ENCODE measurements at regions not wholly inside any gene's neighbourhood (a gene's known extent, or its start where the extent isn't known, plus 50 kb on each side); places are given as distances from the start of the nearest gene placed in this dataset.

DNA sequence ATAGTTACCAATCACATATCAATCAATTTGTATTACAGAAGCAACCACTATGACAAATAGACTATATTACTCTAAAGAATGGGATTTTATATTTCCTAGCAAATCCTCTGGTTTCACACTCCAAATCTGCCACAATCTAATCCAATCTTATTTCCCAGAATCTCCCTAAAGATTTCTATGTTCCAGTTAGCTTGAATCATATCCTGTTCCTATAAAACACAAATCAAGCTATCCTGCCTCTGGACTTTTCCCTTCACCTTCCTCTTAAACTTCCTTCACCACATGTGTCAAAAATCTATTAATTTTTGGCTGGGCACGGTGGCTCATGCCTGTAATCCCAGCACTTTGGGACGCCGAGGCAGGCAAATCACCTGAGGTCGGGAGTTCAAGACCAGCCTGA lies 50.0 kb downstream of the PIK3C2A start:
- no peak for ATAC-seq
- Histone ChIP-seq H3K36me3 (no peaks in the 10 kb centered on the region), H3K4me1 (peaks cover 0 to 59% (median 0%) of the 10 kb centered on the region in 3 donors), H3K9me3 (no peaks in the 10 kb centered on the region), H3K27ac (no peak overlapping the region), H3K27me3 (no peaks in the 10 kb centered on the region), H3K4me3 (no peak overlapping the region)
- 72 to 83% methylated on average over 1 to 2 of the region's 4 CpGs for WGBS, 2 donors (ENCODE audit: low coverage in 1 of 2)
- TF ChIP-seq EP300 (IDR thresholded peaks at IDR 0.05) (no peak), POLR2AphosphoS5 (IDR thresholded peaks at IDR 0.05) (no peak)
- TF ChIP-seq, protein P1, sequence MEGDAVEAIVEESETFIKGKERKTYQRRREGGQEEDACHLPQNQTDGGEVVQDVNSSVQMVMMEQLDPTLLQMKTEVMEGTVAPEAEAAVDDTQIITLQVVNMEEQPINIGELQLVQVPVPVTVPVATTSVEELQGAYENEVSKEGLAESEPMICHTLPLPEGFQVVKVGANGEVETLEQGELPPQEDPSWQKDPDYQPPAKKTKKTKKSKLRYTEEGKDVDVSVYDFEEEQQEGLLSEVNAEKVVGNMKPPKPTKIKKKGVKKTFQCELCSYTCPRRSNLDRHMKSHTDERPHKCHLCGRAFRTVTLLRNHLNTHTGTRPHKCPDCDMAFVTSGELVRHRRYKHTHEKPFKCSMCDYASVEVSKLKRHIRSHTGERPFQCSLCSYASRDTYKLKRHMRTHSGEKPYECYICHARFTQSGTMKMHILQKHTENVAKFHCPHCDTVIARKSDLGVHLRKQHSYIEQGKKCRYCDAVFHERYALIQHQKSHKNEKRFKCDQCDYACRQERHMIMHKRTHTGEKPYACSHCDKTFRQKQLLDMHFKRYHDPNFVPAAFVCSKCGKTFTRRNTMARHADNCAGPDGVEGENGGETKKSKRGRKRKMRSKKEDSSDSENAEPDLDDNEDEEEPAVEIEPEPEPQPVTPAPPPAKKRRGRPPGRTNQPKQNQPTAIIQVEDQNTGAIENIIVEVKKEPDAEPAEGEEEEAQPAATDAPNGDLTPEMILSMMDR (IDR thresholded peaks at IDR 0.05): no peak

GRCh38 chr11:17156283-17156682 lies 51.5 kb downstream of the PIK3C2A start:
- Histone ChIP-seq H3K36me3 (no peaks in the 10 kb centered on the region), H3K27ac (no peak overlapping the region), H3K9me3 (no peaks in the 10 kb centered on the region), H3K4me3 (no peak overlapping the region), H3K27me3 (no peaks in the 10 kb centered on the region), H3K4me1 (peaks cover 0 to 50% (median 3%) of the 10 kb centered on the region in 3 donors)
- WGBS, 2 donors (ENCODE audit: low coverage in 1 of 2): 100% methylated on average over 1 to 2 of the region's 2 CpGs
- TF ChIP-seq POLR2AphosphoS5 (IDR thresholded peaks at IDR 0.05) (no peak), EP300 (IDR thresholded peaks at IDR 0.05) (no peak), POLR2A (IDR thresholded peaks at IDR 0.05) (no peak)
- TF ChIP-seq, protein P1 (IDR thresholded peaks at IDR 0.05): no peak
- no peak for ATAC-seq

DNA sequence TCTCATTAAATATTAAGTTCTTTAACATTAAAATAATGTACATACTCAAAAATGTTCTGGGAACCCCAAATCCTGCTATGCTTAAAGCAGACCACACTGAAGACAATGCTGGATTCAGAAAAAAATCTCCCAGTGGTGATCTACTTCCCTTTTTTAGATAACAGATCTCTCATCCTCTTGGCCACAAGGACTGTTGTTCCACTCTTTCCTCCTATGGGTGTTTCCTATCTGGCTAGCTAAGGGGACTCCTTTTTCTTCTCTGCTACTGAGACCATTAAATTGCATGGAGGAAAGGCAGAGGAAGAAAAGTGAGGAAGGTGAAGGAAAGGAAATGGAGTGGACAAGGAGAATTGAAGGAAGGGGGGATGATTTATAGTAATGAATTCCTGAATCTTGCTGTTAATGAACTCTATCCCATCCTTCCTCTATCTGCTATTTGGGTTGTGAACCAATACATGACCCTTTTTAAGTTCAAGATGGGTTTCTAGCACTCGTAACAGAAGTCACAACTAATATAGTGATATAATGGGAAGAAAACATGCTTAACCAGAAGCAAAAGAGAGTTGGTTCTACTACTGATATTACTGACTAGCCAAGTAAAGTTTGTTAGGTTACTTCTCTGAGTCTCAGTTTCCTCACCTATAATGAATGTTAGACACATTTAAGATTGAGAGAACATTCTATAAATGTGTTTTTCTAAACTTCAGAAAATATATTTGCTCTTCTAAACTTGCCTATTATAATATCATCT lies 53.2 kb downstream of the PIK3C2A start:
- Histone ChIP-seq H3K4me1 (peaks cover 0 to 49% (median 12%) of the 10 kb centered on the region in 3 donors), H3K36me3 (no peaks in the 10 kb centered on the region), H3K27me3 (no peaks in the 10 kb centered on the region), H3K9me3 (no peaks in the 10 kb centered on the region), H3K27ac (no peak overlapping the region), H3K4me3 (no peak overlapping the region)
- 100% methylated on average over 1 of the region's 1 CpG for WGBS, 2 donors (ENCODE audit: low coverage in 1 of 2)
- TF ChIP-seq, protein P1 (IDR thresholded peaks at IDR 0.05): no peak
- TF ChIP-seq POLR2A (IDR thresholded peaks at IDR 0.05) (no peak), EP300 (IDR thresholded peaks at IDR 0.05) (no peak)
- ATAC-seq: no peak

DNA sequence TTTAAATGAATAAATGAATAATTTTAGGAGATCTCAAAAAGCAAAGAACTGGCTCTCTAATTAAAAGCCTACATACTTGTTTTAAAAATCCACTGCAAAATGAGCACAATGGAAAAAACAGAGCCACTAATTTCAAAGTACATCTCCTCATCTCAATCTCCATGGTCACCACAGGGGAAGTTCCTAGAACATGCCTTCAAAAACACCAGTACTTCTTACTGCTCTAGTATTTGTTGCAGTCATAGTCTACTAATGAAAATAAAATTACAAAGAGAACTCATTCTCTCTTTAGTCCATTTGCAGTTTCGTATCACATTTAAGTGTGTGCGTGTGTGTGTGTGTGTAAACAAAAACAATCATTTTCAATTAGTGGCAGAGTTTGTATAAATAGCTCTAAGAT lies 54.0 kb downstream of the PIK3C2A start:
- H3K4me1 ChIP-seq: peaks cover 0 to 42% (median 12%) of the 10 kb centered on the region in 3 donors
- no peak for ATAC-seq
- H3K4me3 ChIP-seq: no peak overlapping the region
- H3K36me3 ChIP-seq: no peaks in the 10 kb centered on the region
- WGBS, 2 donors (ENCODE audit: low coverage in 1 of 2): 74 to 100% methylated on average over 2 of the region's 2 CpGs
- no peak overlapping the region for H3K27ac ChIP-seq
- H3K27me3 ChIP-seq: no peaks in the 10 kb centered on the region
- no peaks in the 10 kb centered on the region for H3K9me3 ChIP-seq
- TF ChIP-seq POLR2A (IDR thresholded peaks at IDR 0.05) (no peak), EP300 (IDR thresholded peaks at IDR 0.05) (no peak), POLR2AphosphoS5 (IDR thresholded peaks at IDR 0.05) (no peak)
- TF ChIP-seq, protein P1 (IDR thresholded peaks at IDR 0.05): no peak

DNA sequence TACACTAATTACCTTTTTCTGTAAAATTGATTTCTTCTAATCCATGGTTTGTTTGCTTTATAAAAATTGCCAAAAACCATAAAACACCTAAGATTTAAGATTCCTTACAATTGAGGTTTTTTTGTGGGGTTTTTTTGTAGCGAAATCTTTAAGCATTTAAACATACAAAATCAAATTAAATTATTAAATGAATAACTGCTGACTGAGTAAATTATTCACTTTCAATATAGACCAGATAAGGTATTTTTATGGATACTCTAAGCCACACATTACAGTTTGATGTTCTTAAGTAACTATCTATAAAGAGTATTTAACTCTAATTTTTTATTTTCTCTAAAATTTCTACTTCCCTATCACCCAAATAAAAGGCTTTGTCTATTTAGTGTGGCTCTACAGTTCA lies 55.5 kb downstream of the PIK3C2A start:
- Histone ChIP-seq H3K27me3 (no peaks in the 10 kb centered on the region), H3K4me3 (no peak overlapping the region), H3K27ac (no peak overlapping the region), H3K9me3 (no peaks in the 10 kb centered on the region), H3K4me1 (peaks cover 0 to 32% (median 12%) of the 10 kb centered on the region in 3 donors), H3K36me3 (peaks cover 0 to 9% of the 10 kb centered on the region in 2 donors)
- TF ChIP-seq POLR2A (IDR thresholded peaks at IDR 0.05) (no peak), EP300 (IDR thresholded peaks at IDR 0.05) (no peak), POLR2AphosphoS5 (IDR thresholded peaks at IDR 0.05) (no peak)
- TF ChIP-seq, protein P1 (IDR thresholded peaks at IDR 0.05): no peak
- no peak for ATAC-seq
- 92 to 100% methylated on average over 1 of the region's 1 CpG for WGBS, 2 donors (ENCODE audit: low coverage in 1 of 2)
